ENCODE measurements at regions not wholly inside any gene's neighbourhood (a gene's known extent, or its start where the extent isn't known, plus 50 kb on each side); places are given as distances from the start of the nearest gene placed in this dataset.

DNA sequence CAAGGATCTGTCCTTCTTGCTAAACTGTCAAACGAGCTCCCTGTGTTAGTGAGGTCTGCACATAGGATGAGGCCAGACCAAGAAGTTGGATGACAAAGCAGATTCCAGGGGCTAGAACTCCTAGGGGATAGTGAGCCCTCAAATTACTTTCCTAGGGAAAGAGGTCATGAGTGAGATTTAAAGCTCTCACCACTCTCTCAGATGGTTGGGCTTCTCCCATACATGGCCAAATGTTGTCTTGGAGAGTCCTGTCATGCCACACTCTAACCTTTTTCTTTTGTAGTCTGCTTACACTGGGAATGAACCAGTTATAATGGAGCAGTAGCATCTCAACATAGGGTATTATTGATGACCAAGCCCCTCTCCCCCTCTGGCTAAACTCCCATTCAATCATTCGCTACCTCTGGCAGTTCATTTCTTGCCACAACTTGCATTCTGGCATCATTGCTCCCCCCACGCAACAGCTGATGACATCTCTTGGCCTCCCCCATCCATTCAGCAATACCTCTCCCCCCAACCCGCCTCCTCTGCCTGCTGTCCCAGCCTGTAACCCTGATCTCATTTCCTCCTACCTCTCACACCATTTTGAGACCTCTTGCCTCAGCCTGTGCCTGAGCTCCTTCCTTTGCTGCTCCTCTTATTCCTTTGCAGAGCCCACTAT, 64.7 kb upstream of the CISTR start:
- no peak for TF ChIP-seq CEBPB (IDR thresholded peaks at IDR 0.05)
- TF ChIP-seq TCF12 (IDR thresholded peaks at IDR 0.05; ENCODE audit: low read depth), result no peak
- TF ChIP-seq CREB1 (IDR thresholded peaks at IDR 0.05; ENCODE audit: low read depth), result no peak
- no peak for TF ChIP-seq EP300 (IDR thresholded peaks at IDR 0.05; ENCODE audit: borderline replicate concordance)
- TF ChIP-seq TEAD4 (IDR thresholded peaks at IDR 0.05), result no peak
- TF ChIP-seq, protein P1, sequence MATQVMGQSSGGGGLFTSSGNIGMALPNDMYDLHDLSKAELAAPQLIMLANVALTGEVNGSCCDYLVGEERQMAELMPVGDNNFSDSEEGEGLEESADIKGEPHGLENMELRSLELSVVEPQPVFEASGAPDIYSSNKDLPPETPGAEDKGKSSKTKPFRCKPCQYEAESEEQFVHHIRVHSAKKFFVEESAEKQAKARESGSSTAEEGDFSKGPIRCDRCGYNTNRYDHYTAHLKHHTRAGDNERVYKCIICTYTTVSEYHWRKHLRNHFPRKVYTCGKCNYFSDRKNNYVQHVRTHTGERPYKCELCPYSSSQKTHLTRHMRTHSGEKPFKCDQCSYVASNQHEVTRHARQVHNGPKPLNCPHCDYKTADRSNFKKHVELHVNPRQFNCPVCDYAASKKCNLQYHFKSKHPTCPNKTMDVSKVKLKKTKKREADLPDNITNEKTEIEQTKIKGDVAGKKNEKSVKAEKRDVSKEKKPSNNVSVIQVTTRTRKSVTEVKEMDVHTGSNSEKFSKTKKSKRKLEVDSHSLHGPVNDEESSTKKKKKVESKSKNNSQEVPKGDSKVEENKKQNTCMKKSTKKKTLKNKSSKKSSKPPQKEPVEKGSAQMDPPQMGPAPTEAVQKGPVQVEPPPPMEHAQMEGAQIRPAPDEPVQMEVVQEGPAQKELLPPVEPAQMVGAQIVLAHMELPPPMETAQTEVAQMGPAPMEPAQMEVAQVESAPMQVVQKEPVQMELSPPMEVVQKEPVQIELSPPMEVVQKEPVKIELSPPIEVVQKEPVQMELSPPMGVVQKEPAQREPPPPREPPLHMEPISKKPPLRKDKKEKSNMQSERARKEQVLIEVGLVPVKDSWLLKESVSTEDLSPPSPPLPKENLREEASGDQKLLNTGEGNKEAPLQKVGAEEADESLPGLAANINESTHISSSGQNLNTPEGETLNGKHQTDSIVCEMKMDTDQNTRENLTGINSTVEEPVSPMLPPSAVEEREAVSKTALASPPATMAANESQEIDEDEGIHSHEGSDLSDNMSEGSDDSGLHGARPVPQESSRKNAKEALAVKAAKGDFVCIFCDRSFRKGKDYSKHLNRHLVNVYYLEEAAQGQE (IDR thresholded peaks at IDR 0.05; ENCODE audit: low read depth), result no peak
- no peak for TF ChIP-seq FOXM1 (IDR thresholded peaks at IDR 0.05; ENCODE audit: borderline replicate concordance, low read depth)
- TF ChIP-seq, protein P2, sequence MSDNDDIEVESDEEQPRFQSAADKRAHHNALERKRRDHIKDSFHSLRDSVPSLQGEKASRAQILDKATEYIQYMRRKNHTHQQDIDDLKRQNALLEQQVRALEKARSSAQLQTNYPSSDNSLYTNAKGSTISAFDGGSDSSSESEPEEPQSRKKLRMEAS (IDR thresholded peaks at IDR 0.05), result no peak
- no peak for TF ChIP-seq YY1 (IDR thresholded peaks at IDR 0.05; ENCODE audit: low read depth)
- no peak for TF ChIP-seq ZBTB7A (IDR thresholded peaks at IDR 0.05; ENCODE audit: low read depth)
- TF ChIP-seq TAF1 (IDR thresholded peaks at IDR 0.05; ENCODE audit: low read depth), result no peak
- TF ChIP-seq RAD21 (IDR thresholded peaks at IDR 0.05; ENCODE audit: low read depth), result no peak
- TF ChIP-seq, protein P3, sequence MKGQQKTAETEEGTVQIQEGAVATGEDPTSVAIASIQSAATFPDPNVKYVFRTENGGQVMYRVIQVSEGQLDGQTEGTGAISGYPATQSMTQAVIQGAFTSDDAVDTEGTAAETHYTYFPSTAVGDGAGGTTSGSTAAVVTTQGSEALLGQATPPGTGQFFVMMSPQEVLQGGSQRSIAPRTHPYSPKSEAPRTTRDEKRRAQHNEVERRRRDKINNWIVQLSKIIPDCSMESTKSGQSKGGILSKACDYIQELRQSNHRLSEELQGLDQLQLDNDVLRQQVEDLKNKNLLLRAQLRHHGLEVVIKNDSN (IDR thresholded peaks at IDR 0.05), result no peak
- no peak for TF ChIP-seq NFIC (IDR thresholded peaks at IDR 0.05)
- no peak for TF ChIP-seq EGR1 (IDR thresholded peaks at IDR 0.05)

DNA sequence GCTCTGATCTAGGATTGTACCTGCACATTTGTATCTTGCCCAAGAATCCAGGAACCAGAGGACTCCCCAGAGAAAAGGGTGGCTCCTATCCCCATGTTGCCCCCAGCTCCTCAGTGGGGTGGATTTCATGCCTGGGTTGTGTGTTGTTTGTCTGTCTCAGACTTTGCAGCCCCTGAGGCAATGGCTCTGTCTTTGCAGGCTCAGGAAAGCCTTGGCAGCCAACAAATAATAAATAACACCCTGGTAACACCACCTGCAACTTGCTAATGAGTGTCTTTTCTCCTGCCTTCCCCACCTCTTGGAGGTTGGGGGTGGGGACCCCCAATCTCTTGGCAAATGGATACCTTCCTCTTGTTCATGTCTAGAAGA, 65.2 kb upstream of the CISTR start:
- no peak for TF ChIP-seq TAF1 (IDR thresholded peaks at IDR 0.05; ENCODE audit: low read depth)
- TF ChIP-seq, protein P3 (IDR thresholded peaks at IDR 0.05), result no peak
- TF ChIP-seq NFIC (IDR thresholded peaks at IDR 0.05), result no peak
- TF ChIP-seq CEBPB (IDR thresholded peaks at IDR 0.05), result no peak
- TF ChIP-seq RAD21 (IDR thresholded peaks at IDR 0.05; ENCODE audit: low read depth), result no peak
- no peak for TF ChIP-seq YY1 (IDR thresholded peaks at IDR 0.05; ENCODE audit: low read depth)
- TF ChIP-seq TEAD4 (IDR thresholded peaks at IDR 0.05), result no peak
- no peak for TF ChIP-seq EP300 (IDR thresholded peaks at IDR 0.05; ENCODE audit: borderline replicate concordance)
- TF ChIP-seq EGR1 (IDR thresholded peaks at IDR 0.05), result no peak
- TF ChIP-seq TCF12 (IDR thresholded peaks at IDR 0.05; ENCODE audit: low read depth), result no peak
- TF ChIP-seq, protein P1 (IDR thresholded peaks at IDR 0.05; ENCODE audit: low read depth), result no peak
- TF ChIP-seq FOXM1 (IDR thresholded peaks at IDR 0.05; ENCODE audit: borderline replicate concordance, low read depth), result no peak

DNA sequence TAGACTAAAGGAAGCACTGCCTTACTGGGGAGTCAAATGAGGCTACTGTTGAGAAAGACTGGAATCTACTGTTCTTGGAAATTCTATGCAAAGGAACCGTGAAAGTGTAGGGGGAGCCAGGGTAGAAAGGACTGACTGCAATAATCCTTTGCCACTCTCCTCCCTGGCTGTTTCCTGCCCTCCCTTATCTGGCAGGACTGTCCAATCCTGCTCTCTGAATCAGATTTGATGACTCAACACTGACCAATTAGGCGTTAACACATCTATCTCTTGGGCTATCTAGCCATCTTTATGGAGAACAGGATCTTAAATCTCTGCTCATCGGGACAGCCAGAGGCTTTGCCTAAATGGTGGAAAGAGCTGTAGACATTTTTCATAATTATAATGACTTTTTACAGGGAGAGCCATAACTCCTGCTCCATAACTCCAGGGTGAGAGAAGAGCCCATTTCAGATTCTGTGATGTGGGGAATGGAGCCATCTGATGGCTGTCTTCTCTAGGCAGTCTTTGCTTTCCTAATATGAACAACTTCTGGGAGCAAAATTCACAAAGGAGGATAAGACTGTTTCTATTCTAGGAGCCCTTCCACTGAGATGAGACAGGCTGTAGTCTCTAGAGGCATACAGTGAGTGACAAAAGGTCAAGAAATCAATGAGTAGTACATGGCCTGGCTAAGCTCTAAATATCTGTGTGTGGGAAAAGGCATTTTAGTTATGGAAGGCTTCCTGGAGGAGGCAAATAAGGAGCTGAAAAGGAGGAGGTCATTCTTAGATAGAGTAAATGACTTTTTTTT, 68.9 kb upstream of the CISTR start:
- no peak for TF ChIP-seq TAF1 (IDR thresholded peaks at IDR 0.05; ENCODE audit: low read depth)
- no peak for TF ChIP-seq EP300 (IDR thresholded peaks at IDR 0.05; ENCODE audit: borderline replicate concordance)
- no peak for TF ChIP-seq YY1 (IDR thresholded peaks at IDR 0.05; ENCODE audit: low read depth)
- no peak for TF ChIP-seq RAD21 (IDR thresholded peaks at IDR 0.05; ENCODE audit: low read depth)
- TF ChIP-seq CREB1 (IDR thresholded peaks at IDR 0.05; ENCODE audit: low read depth), result no peak
- TF ChIP-seq, protein P1 (IDR thresholded peaks at IDR 0.05; ENCODE audit: low read depth), result no peak
- no peak for TF ChIP-seq CEBPB (IDR thresholded peaks at IDR 0.05)
- no peak for TF ChIP-seq ZBTB7A (IDR thresholded peaks at IDR 0.05; ENCODE audit: low read depth)
- TF ChIP-seq, protein P3 (IDR thresholded peaks at IDR 0.05), result no peak
- TF ChIP-seq TEAD4 (IDR thresholded peaks at IDR 0.05), result no peak
- TF ChIP-seq FOXM1 (IDR thresholded peaks at IDR 0.05; ENCODE audit: borderline replicate concordance, low read depth), result no peak
- no peak for TF ChIP-seq TCF12 (IDR thresholded peaks at IDR 0.05; ENCODE audit: low read depth)
- TF ChIP-seq, protein P2 (IDR thresholded peaks at IDR 0.05), result no peak

All from Ishikawa (cell line).